AG08396 (cell line): ENCODE measurements at regions not wholly inside any gene's neighbourhood (a gene's known extent, or its start where the extent isn't known, plus 50 kb on each side); places are given as distances from the start of the nearest gene placed in this dataset.
"Not testable (repeated sequence)": the region's sequence is repeated elsewhere in the genome, so short reads cannot be mapped to it uniquely, and the experiment has no call there.

Source experiments
- DNase-seq: peaks from one replicate; pipeline ENCODE4 v3.0.0; 2012; ENCODE audit warnings: low spot score, mixed read lengths

GRCh38 chr16:77066896-77067496, 124.0 kb upstream of the MON1B start:
- no peak for DNase-seq

GRCh38 chr16:77067900-77068299, 123.1 kb upstream of the MON1B start:
- no peak for DNase-seq

DNA sequence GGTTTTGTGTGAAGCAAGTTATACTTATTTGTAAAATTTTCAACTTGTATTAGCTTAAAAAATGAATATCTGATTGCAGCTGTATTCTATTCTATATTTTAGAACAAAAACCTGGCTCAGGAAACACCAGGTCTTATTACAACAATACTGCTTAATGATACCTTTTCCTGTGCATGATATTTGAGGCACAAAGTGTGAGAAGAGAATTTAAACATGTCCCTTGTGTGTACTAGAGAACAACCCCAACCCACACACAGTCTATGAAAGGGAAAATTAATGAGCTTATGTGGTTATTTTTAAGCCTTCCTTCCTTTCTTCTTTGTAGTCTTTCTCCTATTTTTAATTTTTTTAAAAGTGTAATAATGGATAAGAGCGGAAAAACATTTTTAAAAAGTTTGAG, 122.6 kb upstream of the MON1B start:
- DNase-seq = no peak

DNA sequence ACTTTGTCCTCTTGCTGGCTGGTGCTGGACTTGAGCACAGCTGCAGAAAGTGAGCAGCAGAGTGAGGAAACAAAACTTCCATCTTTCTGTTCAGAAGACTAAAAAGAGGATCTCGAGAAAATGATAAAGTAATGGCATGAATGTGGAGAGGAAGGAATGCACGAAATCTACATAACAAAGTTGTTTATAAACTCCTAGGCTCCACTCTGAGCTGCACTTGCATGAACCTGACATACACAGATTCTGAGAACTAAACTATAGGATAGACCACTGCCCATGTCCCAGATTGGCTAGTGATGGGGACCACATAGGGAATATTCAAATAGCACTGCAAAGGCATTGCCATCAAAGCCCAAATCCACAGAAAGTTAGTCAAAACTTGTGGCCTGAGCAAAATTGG, 121.1 kb upstream of the MON1B start:
- no peak for DNase-seq

GRCh38 chr16:77070683-77071082, 120.3 kb upstream of the MON1B start:
- no peak for DNase-seq

GRCh38 chr16:77076839-77077238, 114.2 kb upstream of the MON1B start:
- no peak for DNase-seq

DNA sequence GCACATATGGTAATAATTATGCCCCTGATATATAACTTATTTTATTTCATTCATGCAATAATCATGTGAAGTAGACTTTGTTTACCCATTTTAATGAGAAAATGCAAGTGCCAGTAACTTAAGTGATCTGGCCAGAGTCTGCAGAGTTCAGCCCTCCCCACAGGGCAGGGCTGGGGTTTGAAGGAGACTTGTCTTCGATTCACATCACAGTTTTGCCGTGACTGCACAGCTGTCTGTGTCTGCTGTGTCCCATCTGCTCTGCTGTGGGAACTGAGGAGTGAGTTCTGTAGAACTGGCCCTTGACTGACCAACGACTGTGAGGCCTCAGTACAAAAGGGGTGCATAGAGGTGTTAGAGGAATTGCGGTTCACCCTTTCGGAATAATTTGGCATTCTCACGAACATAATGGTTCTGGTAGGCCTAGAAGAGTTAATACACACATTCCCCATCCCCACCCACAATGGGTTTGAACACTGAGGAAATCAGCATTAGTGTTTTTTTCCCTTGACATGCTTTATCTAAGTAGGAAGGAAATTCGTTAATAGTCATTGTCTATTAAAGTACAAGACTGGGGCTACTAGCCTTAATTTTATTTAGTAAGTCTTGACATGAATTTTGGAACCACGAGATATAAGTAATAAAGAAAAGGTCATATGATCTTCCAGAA, 113.6 kb upstream of the MON1B start:
- DNase-seq = no peak

DNA sequence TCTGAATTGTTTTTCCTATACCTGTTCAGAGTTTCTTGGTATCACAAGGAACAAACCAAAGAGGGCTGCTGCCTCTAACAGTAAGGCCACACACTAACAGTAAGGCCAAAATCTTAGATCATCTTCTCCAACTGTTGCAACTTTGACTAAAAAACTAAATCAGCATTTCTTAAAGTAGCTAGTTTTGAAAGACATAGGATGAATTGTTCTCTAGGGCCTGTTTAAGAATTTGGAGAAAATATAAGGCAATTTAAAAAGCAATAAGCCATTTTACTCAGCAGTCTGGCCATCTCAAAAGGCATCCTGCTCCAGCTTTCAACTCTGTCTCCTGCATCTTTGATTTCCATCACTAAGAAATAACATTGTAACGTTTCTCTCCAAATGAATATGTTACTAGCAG, 105.0 kb upstream of the MON1B start:
- DNase-seq = no peak

DNA sequence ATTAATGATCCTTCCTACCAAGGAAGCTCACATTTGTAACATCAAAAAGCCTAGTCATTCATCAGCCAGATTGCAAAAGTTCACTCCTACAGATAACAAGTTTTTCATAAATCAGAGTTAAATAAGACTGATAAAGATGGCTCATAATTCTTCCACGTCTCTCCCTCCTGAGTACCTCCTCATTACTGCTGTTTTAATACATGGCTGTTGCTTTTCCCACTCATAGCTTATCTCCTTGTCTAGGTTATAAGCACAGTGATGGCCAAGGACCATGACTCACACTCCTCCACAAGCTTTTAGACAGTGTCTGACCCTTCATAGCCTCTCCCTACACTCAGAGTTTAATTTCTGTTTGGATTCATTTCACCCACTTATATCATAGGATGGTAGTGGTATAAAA, 100.9 kb upstream of the MON1B start:
- DNase-seq = no peak

DNA sequence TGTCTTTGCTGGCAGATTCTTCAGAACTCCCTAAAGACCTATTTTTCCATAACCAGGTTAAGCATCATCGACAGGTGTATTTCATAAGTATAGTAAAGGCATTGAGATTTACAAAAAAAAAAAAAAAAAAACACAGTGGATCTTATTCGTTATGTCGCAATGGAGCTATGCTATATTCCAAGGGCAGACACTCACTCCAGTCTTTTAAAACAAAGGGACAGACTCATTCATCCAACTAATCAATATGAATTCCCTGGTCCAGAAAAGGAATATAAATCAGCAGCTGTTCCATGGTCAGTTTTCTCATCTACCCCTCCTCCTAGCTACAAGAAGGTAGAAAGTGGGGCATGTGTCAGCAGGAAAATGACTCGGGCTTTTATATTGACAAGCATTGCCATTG, 97.7 kb upstream of the MON1B start:
- DNase-seq = no peak

- no peak for DNase-seq
These were observed 97.0 kb upstream of the MON1B start for GRCh38 chr16:77093999-77094398.

GRCh38 chr16:77111056-77111565, 79.9 kb upstream of the MON1B start:
- DNase-seq = no peak

DNA sequence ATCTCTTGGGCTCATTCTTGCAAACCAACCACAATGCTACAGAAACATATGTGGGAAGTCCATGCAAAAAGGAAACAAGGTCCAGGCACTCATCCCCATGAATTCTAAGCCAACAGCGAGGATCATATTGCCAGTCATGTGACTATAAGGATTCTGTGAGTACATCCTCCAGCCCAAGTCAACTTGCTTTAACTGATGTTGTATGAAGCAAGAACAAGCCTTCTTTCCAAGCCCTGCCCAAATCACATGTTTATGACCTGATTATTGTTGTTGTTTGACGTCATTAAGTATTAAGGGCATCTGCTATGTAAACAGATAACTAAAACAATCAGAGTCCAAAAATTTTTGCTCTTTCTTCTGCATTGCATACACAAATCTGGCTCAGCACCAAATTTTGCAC, 78.2 kb upstream of the MON1B start:
- DNase-seq = no peak

GRCh38 chr16:77113835-77114234, 77.2 kb upstream of the MON1B start:
- DNase-seq = no peak

DNA sequence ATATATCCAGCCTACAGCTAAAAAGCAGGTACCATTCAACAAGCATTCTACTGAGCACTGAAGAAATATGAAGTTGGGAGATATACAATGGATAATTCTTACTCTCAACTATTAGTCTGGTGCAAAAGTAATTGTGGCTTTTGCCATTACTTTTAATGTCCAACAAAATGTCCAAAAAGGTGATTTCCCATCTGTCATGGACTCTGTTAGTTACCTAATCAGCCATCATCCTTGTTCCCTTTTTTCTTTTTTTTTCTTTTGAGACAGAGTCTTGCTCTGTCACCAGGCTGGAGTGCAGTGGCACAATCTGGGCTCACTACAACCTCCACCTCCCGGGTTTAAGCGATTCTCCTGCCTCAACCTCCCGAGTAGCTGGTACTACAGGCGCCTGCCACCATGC, 76.6 kb upstream of the MON1B start:
- not testable (repeated sequence) for DNase-seq

GRCh38 chr16:77116856-77117255, 74.1 kb upstream of the MON1B start:
- DNase-seq = no peak

- DNase-seq = no peak
These were observed 73.3 kb upstream of the MON1B start for GRCh38 chr16:77117707-77118106.

GRCh38 chr16:77131398-77131797, 59.6 kb upstream of the MON1B start:
- no peak for DNase-seq

DNA sequence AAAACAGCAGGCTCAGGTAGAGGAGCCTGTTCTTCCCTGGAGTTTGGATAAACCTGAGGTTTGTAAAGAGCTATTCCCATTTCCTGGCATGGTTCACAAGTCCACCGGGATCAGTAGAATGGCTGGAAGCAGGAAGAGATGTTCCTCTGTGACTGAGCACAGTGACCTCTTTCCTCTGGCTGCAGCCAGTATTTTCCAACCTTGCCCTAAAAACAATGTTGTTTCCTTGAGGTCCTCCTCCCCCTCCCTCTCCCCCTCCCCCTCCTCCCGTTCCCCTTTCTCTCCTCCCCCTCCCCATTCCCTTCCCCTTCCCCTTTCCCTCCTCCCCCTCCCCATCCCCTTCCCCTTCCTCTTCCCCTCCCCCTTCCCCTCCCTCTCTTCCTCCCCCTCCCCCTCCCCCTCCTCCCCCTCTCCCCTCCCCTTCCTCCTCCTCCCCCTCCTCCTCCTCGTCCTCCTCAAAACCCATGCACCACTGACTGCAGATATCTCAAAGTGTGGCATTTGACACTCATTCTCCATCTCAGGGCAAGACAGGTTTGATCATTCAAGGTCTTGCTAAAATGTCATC, 58.9 kb upstream of the MON1B start:
- DNase-seq = no peak

DNA sequence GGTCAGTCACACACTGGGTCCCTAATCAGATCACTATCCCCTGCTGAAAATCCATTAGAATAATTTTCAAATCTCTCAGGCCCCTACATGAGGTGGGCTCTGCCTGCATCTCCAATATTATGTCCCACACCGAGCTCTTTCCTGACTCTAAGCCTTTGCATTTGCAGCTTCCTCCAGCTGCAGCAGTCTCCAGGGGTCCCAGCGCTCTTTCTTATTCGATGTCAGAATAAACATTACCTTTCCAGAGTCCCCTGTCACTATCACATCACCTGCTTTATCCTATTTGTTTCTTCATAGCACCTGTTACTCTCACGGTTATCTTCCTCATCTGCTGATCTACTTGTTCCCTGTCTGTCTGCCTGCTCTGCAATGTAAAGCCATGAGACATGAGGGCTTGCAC, 57.3 kb upstream of the MON1B start:
- DNase-seq = no peak

DNA sequence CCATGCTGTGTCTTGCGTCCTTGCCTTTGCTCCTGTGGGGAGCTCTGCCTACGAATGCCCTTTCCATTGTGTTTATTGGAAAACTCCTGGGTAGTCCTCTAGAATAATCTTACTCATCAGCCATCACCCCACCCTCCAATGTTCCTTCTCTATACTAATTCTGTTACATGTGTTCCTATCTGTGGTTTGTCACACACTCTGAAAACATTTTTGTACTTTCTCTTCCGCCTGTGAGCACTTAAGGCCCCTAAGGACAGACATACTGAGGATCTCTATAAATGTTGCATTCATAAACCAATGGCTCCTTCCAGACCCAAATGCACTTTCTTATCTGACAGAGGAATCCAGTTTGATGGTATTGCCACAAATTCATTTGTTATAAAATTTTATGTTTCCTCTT, 53.9 kb upstream of the MON1B start:
- DNase-seq = no peak
